ENCODE measurements at regions not wholly inside any gene's neighbourhood (a gene's known extent, or its start where the extent isn't known, plus 50 kb on each side); places are given as distances from the start of the nearest gene placed in this dataset.

GRCh38 chr1:83559129-83559840 is 439.6 kb downstream of the TTLL7 start:
- TF ChIP-seq POLR2A (IDR thresholded peaks at IDR 0.05): no peak
- no peak for TF ChIP-seq CTCF (IDR thresholded peaks at IDR 0.05 in 4 of 5, conservative IDR thresholded peaks at IDR 0.05 in 1 of 5)

Data from gastrocnemius medialis (tissue), 4 donors.